ENCODE measurements at regions not wholly inside any gene's neighbourhood (a gene's known extent, or its start where the extent isn't known, plus 50 kb on each side); places are given as distances from the start of the nearest gene placed in this dataset.

GRCh38 chr14:86153480-86153879, 623.5 kb downstream of the FLRT2 start:
- no peak for TF ChIP-seq POLR2AphosphoS5 (IDR thresholded peaks at IDR 0.05; ENCODE audit: insufficient read depth, low read depth, low read length)
- no peak for TF ChIP-seq EZH2 (IDR thresholded peaks at IDR 0.05; ENCODE audit: borderline replicate concordance, low read depth, low read length, severe bottlenecking)
- no peak for TF ChIP-seq MYC (IDR thresholded peaks at IDR 0.05; ENCODE audit: low read depth, low read length)
- TF ChIP-seq POLR2A (IDR thresholded peaks at IDR 0.05; ENCODE audit: low read depth, low read length) = no peak
- TF ChIP-seq CTCF (IDR thresholded peaks at IDR 0.05; ENCODE audit: extremely low read depth in 1 of 2, insufficient read depth in 1 of 2, low read depth in 1 of 2, low read length in 2 of 2) = no peak
- TF ChIP-seq JUN (IDR thresholded peaks at IDR 0.05; ENCODE audit: borderline replicate concordance, insufficient read depth, insufficient read length, low read depth) = no peak
